GM23338 (cell line): ENCODE measurements at regions not wholly inside any gene's neighbourhood (a gene's known extent, or its start where the extent isn't known, plus 50 kb on each side); places are given as distances from the start of the nearest gene placed in this dataset.

Source experiments
- ATAC-seq: fragments of 200-7000 bp; cut with Tn5 transposase; 3 replicates; pipeline ENCODE4 v1.9.1; 2020
- DNase-seq: peaks from one replicate; pipeline ENCODE4 v3.0.0-alpha.2; 2015; ENCODE audit warnings: low spot score
- H2AFZ ChIP-seq: fragments of 200-600 bp; sonication (generic); 2 replicates; pipeline ENCODE4 v1.8.0; 2016; ENCODE audit warnings: antibody characterized with exemption, mild to moderate bottlenecking, moderate library complexity
- H3F3A ChIP-seq: fragments of 200-600 bp; sonication (generic); replicated peaks from 2 replicates; pipeline ENCODE4 v1.8.0; 2017; ENCODE audit warnings: antibody characterized with exemption, mixed run types, low read depth
- H3K27ac ChIP-seq: fragments of 200-600 bp; sonication (generic); 2 replicates; pipeline ENCODE4 v1.6.1; 2016; ENCODE audit warnings: low read depth
- H3K27me3 ChIP-seq: fragments of 200-600 bp; sonication (generic); 2 replicates; pipeline ENCODE4 v1.8.0; 2016; ENCODE audit warnings: mild to moderate bottlenecking, mixed run types, moderate library complexity; ENCODE audit not compliant: insufficient read depth
- H3K36me3 ChIP-seq: fragments of 200-600 bp; sonication (generic); 2 replicates; pipeline ENCODE4 v1.8.0; 2016; ENCODE audit warnings: mild to moderate bottlenecking; ENCODE audit not compliant: insufficient read depth
- H3K4me1 ChIP-seq: fragments of 200-600 bp; sonication (generic); 2 replicates; pipeline ENCODE4 v1.8.0; 2016; ENCODE audit warnings: mild to moderate bottlenecking, moderate library complexity; ENCODE audit not compliant: insufficient read depth
- H3K4me2 ChIP-seq: fragments of 200-600 bp; sonication (generic); 2 replicates; pipeline ENCODE4 v1.7.1; 2017; ENCODE audit warnings: mixed run types
- H3K4me3 ChIP-seq: fragments of 200-600 bp; sonication (generic); 2 replicates; pipeline ENCODE4 v1.6.1; 2016; ENCODE audit warnings: mixed run types
- H3K79me2 ChIP-seq: fragments of 200-600 bp; sonication (generic); replicated peaks from 2 replicates; pipeline ENCODE4 v1.8.0; 2017; ENCODE audit warnings: mild to moderate bottlenecking; ENCODE audit not compliant: insufficient read depth
- H3K9me2 ChIP-seq: fragments of 200-600 bp; sonication (generic); 2 replicates; pipeline ENCODE4 v1.8.0; 2017; ENCODE audit not compliant: insufficient read depth
- H4K20me1 ChIP-seq: fragments of 200-600 bp; sonication (generic); replicated peaks from 2 replicates; pipeline ENCODE4 v1.8.0; 2017; ENCODE audit warnings: mild to moderate bottlenecking; ENCODE audit not compliant: insufficient read depth
- H3K27ac Mint-ChIP-seq: 2 replicates; pipeline ENCODE4 v1.8.0; 2020; ENCODE audit warnings: inconsistent platforms, mild to moderate bottlenecking, moderate library complexity, mixed read lengths
- H3K27me3 Mint-ChIP-seq: 3 replicates; pipeline ENCODE4 v1.8.0; 2022; ENCODE audit warnings: low read depth, mild to moderate bottlenecking, moderate library complexity, mixed read lengths, inconsistent platforms; ENCODE audit not compliant: insufficient read depth, poor library complexity
- H3K36me3 Mint-ChIP-seq: 3 replicates; pipeline ENCODE4 v1.8.0; 2021; ENCODE audit warnings: low read depth, mild to moderate bottlenecking, inconsistent platforms, moderate library complexity, mixed read lengths
- H3K4me1 Mint-ChIP-seq: 3 replicates; pipeline ENCODE4 v1.8.0; 2020; ENCODE audit warnings: mild to moderate bottlenecking, inconsistent platforms, mixed read lengths
- H3K4me3 Mint-ChIP-seq: 3 replicates; pipeline ENCODE4 v1.8.0; 2021; ENCODE audit warnings: moderate library complexity, mild to moderate bottlenecking, inconsistent platforms, mixed read lengths
- H3K9me3 Mint-ChIP-seq: 3 replicates; pipeline ENCODE4 v1.8.0; 2020; ENCODE audit warnings: moderate library complexity, mild to moderate bottlenecking, inconsistent platforms, mixed read lengths
- CREB1 ChIP-seq: fragments of 250-450 bp; sonication (Bioruptor Pico); IDR thresholded peaks from 2 replicates; pipeline ENCODE4 v1.5.0; 2020; ENCODE audit warnings: low read depth, mild to moderate bottlenecking, moderate library complexity
- CTCF ChIP-seq, 2 experiments: fragments of 200-600 bp in 1 of 2; sonication (generic) in 1 of 2; conservative IDR thresholded peaks; 2 replicates each; pipeline versions ENCODE4 v1.5.1 to v1.6.1; 2016 to 2017; ENCODE audit warnings: antibody characterized with exemption in 2 of 2, low read depth in 2 of 2, mild to moderate bottlenecking in 2 of 2, moderate library complexity in 1 of 2
- ETS1 ChIP-seq: IDR thresholded peaks from 2 replicates; pipeline ENCODE4 v1.6.1; 2016; ENCODE audit warnings: antibody characterized with exemption
- EZH2 ChIP-seq: fragments of 200-600 bp; sonication (generic); IDR thresholded peaks from one replicate; pipeline ENCODE4 v1.8.0; 2017; ENCODE audit warnings: antibody characterized with exemption, mild to moderate bottlenecking, low read depth; ENCODE audit not compliant: unreplicated experiment
- EZH2phosphoT487 ChIP-seq: fragments of 200-600 bp; sonication (generic); IDR thresholded peaks from one replicate; pipeline ENCODE4 v1.8.1; 2018; ENCODE audit warnings: antibody characterized with exemption; ENCODE audit not compliant: unreplicated experiment
- JUNB ChIP-seq: IDR thresholded peaks from one replicate; pipeline ENCODE4 v1.6.1; 2016; ENCODE audit warnings: antibody characterized with exemption; ENCODE audit not compliant: unreplicated experiment
- NANOG ChIP-seq: IDR thresholded peaks from 2 replicates; pipeline ENCODE4 v1.6.1; 2016; ENCODE audit warnings: antibody characterized with exemption, borderline replicate concordance
- POLR2AphosphoS5 ChIP-seq: IDR thresholded peaks from 2 replicates; pipeline ENCODE4 v1.6.1; 2016; ENCODE audit warnings: antibody characterized with exemption, low read depth
- REST ChIP-seq: IDR thresholded peaks from one replicate; pipeline ENCODE4 v1.6.1; 2018; ENCODE audit warnings: antibody characterized with exemption; ENCODE audit not compliant: unreplicated experiment
- STAT1 ChIP-seq: IDR thresholded peaks from one replicate; pipeline ENCODE4 v1.6.1; 2016; ENCODE audit warnings: antibody characterized with exemption; ENCODE audit not compliant: unreplicated experiment
- ZNF114 ChIP-seq: fragments of 250-450 bp; sonication (Bioruptor Pico); IDR thresholded peaks from 2 replicates; pipeline ENCODE4 v1.5.0; 2020; ENCODE audit warnings: mild to moderate bottlenecking, moderate library complexity
- ZNF331 ChIP-seq: fragments of 250-450 bp; sonication (Bioruptor Pico); IDR thresholded peaks from 2 replicates; pipeline ENCODE4 v1.5.0; 2020; ENCODE audit warnings: low read depth, mild to moderate bottlenecking, moderate library complexity
- ZNF462 ChIP-seq: fragments of 250-450 bp; sonication (Bioruptor Pico); IDR thresholded peaks from 2 replicates; pipeline ENCODE4 v1.5.0; 2020; ENCODE audit warnings: mild to moderate bottlenecking, moderate library complexity

DNA sequence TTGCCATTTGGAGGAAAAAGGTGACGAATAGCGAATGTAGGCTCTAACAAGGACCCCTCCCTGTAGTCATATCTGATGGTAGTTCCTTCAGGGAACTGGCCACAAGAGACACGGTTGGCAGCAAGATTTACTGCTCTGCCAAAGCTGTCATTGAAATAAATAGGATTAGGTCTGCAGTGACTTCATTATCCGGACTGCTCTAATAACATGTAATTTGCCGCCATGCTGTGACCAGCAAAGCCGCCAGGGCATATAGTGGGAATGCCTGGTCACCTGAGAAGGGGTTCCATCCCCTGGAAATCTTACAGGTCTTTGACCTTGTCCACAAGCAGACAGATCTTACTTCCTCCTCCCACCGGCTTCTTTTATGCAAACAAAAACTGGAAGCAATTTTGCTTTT lies 59.4 kb upstream of the LAPTM4A start:
- no peak overlapping the region for H2AFZ ChIP-seq
- no peaks in the 10 kb centered on the region for H3K36me3 ChIP-seq
- no peak overlapping the region for H3K4me3 Mint-ChIP-seq
- H4K20me1 ChIP-seq: no peaks in the 10 kb centered on the region
- H3K27ac ChIP-seq: no peak overlapping the region
- peaks cover 6% of the 10 kb centered on the region; the same call in 1 of the 2 replicates for H3K27me3 ChIP-seq
- H3K9me3 Mint-ChIP-seq: peaks cover 6% of the 10 kb centered on the region
- no peak overlapping the region for H3K4me3 ChIP-seq
- peaks cover 5% of the 10 kb centered on the region; the same call in 1 of the 3 replicates for H3K36me3 Mint-ChIP-seq
- no peak overlapping the region for H3K27ac Mint-ChIP-seq
- no peaks in the 10 kb centered on the region for H3F3A ChIP-seq
- H3K79me2 ChIP-seq: no peaks in the 10 kb centered on the region
- H3K9me2 ChIP-seq: no peaks in the 10 kb centered on the region
- ATAC-seq: no peak
- TF ChIP-seq CTCF (conservative IDR thresholded peaks at IDR 0.05; ENCODE audit: low read depth in 2 of 2) (no peak), ZNF114 (CRISPR knock-in tag) (no peak), STAT1 (no peak), EZH2phosphoT487 (no peak), POLR2AphosphoS5 (no peak), ZNF331 (CRISPR knock-in tag) (no peak), CREB1 (CRISPR knock-in tag) (no peak), NANOG (no peak), JUNB (no peak), REST (no peak), EZH2 (no peak), ETS1 (no peak), ZNF462 (CRISPR knock-in tag) (no peak)
- peaks cover 20% of the 10 kb centered on the region for H3K27me3 Mint-ChIP-seq
- no peak for DNase-seq
- H3K4me2 ChIP-seq: no peak overlapping the region
- H3K4me1 ChIP-seq: no peaks in the 10 kb centered on the region
- peaks cover 3% of the 10 kb centered on the region; the same call in 2 of the 3 replicates for H3K4me1 Mint-ChIP-seq
